Activated CD4-positive, alpha-beta T cell treated with anti-CD3 and anti-CD28 coated beads for 24 hours (primary cell): ENCODE measurements at regions not wholly inside any gene's neighbourhood (a gene's known extent, or its start where the extent isn't known, plus 50 kb on each side); places are given as distances from the start of the nearest gene placed in this dataset.

Experiments used
- DNase-seq, 2 donors: peaks; one replicate each; pipeline ENCODE4 v3.0.0-alpha.2; 2020; ENCODE audit warnings: low read depth in 2 of 2

DNA sequence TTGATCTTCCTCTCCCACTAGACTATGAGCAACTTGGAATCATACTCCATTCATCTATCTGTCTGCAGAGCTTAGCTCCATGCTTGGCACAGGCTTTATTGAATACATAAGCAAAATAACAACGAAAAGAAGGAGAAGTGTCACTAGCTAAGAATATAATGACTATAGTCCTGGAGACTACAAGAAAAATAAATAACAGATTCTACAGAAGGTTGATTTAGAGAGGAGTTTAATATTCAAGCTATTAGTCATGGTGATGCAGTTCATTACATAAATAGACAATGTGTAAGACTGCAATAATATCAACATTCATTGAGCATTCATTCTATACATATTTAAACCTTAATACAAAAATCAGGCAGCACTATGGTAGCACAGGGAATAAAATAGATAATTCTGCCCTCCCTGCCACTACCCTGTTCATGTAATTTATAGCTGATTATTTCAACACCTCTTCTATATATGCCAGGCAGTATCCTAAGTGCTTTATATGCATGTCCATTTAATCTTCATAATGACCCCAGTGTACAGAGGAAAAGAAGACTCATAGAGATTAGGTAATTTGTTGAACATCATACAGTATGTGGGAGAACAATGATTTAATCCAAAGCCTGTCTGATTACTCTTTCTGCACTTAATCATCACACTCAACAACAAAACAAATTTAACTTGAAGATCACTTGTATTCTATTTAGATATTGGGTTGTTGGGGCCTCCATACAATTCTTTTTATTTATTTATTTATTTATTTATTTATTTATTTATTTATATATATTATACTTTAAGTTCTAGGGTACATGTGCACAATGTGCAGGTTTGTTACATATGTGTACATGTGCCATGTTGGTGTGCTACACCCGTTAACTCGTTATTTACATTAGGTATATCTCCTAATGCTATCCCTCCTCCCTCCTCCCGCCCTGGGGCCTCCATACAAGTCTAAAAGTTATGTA is 165.3 kb downstream of the RNF152 start:
- no peak for DNase-seq

DNA sequence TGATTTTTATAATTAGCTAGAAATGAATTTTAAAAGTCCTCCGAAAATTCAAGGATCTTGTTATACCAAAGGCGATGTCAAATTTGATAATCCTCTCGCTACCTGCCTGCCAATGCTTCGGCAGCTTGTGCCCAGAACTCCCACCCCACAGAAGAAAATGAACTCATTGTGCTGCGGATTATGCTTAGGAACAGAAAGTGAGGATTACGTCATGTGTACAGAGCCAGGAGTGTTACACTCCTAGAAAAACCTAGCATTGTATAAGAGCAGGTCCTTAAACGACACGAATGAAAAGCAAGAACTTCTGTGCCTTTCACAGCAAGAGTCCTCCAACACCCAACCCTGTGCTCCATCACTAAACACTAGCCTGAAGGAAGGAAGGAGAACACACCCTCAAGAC is 168.3 kb downstream of the RNF152 start:
- DNase-seq, result no peak

DNA sequence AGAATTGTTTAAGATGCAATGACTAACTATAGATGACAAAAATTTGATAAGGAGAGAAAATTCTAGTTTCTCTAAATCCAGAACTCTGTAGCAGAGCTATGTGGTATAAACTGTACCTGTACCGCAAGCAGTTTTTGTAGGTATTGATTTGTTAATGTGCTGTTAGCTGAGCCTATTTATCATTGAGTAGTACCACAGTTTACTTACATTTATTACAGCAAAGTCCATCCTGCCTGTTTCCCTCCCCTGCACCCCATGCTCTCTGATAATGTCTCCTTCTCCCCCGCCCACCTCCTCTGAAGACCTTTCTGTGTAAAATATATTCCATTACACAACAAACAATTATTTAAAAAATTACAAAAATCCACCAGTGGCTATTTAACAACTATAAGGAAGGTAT is 170.6 kb downstream of the RNF152 start:
- no peak for DNase-seq

DNA sequence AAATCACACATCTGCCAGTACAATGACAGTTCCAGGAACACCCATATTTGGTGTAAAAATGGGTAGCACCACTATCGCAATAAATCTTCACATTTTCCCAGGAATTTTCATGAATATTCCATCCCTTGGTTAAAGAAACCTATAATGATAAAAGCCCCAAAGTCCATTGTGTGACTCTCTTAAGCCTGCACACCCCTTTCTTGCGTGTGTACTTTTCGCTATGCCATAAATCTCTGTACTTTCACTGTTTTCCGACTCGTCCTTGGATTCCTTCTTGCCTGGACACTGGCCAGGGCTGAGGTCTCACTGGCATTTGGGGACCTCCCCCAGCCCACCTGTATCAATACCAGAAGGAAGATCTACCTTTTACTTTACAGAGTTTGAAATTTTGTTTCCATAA is 172.3 kb downstream of the RNF152 start:
- no peak for DNase-seq

DNA sequence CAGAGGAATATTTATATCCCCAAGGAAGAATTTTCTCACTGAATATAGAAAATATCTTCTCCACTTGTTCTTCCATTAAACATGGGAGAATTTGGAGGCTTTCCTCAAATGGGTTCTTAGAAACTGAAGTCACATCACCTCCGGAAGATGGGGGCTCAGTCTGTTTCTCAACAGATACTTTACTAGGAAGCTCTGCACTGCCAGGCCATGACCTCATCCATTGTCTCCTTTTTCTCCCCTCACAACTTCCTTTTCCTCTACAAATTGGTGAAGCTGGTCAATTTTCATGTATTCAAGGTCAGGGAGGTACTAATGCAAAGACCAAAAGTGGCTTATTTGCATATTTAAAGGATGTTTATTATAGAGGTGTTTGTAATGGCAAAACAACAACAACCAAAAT is 173.1 kb downstream of the RNF152 start:
- no peak for DNase-seq

DNA sequence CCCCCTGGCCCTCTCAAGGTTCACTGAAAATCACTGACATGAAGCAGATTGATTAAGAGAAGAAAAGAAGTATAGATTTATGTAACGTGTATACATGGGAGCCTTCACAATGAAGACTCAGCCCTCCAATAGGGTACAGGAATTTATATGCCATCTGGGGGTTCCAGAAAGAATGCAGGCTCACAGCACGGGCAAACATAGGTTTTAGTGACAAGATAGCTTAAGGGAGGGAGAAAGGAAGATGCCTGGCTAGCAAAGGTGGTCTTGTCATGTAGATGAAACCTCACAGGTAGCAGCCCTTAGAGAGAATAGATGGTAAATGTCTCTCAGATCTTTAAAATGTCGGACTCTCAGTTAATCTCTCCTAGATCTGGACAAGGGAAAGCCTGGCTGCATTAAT is 173.9 kb downstream of the RNF152 start:
- no peak for DNase-seq

DNA sequence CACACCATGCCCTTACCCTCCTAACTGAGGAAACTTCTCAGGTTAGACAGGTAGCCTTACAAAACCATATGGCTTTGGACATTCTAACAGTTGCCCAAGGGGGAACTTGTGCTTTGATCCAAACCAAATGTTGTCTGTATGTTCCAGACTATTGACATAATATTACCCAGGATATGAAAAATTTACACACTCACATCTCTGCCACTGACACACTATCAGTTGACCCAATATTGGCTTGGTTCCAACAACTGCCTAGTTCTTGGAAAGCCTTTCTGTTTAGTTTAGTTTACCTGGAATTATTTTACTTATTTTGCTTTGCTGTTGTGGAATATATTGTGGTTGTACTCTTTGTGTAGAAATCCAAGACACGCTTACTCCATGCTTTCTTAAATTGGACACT is 178.4 kb downstream of the RNF152 start:
- no peak for DNase-seq

DNA sequence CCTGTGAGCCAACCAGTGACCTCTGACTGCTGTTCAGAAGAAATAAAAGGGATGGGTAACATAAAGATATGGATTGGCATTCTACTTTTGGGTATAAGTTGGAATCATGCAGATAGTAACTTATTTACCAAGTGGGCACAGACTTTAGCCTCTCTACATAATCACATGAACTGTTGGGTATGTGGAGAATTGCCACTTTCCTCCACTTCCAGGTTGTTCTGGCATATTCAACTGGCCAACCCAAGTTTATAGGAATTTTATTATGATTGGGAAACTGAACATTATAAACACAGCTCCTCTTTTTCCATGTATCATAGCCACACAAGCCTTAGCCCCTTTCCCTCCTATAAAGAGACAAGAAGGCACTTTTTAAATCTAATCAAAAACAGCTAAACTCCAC is 179.3 kb downstream of the RNF152 start:
- DNase-seq, result no peak

DNA sequence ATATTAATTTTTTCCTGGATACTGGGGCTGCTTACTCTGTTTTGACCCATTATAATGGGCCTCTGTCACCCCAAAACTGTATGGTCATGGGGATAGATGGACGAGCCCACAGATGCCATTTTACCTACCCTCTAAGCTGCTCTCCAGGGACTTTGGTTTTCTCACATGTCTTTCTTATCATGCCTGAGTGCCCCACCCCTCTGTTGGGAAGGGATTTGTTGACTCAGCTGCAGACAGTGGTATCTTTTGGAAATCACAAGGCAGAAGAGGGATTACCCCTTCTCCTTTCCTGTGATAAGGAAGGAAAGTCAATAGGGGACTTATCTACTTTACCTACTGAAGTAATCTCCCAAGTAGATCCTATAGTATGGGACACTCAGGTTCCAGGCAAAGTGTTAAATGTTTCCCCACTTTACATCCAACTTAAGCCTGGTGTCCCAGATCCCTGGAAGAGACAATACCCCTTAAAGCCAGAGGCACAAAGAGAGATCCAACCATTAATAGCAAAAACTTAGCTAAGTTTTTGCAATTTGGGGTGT is 182.7 kb downstream of the RNF152 start:
- DNase-seq, result no peak

DNA sequence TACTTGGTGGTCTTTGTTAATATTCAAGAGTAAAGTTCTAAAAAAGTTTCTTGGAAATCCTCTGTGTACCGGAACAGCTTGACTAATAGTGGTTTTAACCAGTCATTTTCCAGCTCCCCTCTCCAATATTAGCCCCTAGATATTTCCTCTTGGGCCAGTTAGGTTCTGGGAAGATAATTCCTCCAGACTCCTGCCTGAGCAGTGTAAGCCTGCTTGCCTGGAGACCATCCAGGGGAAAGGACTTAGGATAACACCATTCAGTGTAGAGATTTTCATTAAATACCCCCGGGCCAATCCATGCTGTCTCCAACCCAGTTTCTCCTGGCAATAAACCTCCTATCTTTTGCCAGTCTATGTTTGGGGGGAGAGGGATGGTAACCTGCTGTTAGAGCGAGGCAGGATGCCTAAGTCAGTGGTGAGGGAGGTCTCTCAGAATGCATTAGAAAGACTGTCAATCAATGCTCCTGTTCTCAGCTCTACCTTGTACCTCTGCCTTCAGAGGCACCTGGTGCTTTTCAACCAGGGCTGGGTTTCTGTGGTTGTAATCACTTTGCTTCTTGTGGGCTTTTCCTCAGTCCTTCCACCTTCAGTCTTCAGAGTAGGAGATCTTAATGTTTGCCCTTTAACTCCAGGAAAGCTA is 186.4 kb downstream of the RNF152 start:
- no peak for DNase-seq

DNA sequence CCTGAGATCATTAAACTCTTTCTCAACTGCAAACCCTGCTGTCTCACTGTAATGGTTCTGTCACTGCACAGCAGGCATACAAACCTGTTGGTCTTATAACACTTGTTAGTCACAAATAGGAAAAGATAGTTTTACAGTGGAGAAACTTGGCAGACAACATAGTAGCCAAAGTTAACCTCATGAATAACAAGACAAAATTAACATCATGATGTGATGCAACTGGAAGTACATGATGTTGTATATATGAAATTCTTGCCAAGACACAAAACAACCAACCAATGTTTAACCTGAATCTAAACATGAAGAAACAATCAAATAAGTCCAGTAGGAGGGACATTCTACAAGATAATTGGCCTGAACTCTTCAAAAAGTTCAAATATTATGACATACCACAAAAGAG is 189.3 kb downstream of the RNF152 start:
- no peak for DNase-seq

DNA sequence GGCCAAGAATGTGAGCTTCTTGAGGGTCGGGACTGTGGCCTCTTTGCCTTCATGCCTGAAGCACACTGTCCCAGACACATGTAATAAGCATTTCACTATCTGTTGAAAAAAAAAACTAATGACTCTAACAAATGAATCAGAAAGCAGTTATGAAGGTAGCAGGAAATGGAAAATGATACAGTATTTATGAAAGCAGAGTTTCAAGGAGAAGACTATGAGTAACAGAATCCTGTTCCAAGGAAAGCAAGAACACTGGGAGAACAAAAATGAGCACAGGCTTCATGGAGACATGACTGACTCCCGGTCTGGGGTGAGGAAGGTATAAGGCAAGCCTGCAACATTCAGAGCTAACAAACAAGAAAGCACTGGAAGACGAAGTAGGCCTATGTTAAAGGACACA is 190.8 kb downstream of the RNF152 start:
- DNase-seq, result no peak

DNA sequence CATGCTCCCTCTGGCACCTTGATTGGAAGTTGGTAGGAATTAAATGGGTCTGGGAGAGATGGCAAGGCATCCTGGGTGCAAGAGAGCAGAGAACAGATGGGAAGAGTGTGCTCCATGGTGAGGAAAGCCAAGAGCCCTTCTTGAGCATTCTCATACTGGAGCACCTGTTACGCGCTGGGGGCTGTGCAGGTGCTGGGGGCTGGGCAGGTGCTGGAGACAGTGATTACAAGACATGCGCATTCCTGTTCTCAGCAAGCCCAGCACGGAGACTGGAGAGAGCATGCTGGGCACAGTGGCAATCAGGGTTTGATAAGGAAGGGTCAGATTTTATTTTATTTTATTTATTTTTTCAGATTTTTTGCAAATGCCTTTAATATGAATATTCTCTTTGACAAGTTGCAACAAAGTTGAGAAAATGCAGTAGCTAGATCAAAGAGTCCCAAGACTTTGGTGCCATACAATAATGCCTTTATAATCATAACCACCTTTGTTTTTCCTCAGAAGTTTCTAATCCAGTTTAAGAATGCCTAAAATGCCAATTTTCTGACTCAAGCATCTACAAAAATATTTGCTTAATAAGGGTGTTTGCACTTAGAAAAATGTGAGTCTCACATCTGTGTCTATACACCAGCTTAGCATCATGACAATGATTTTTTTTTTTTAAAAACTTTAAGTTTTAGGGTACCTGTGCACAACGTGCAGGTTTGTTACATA is 193.3 kb downstream of the RNF152 start:
- DNase-seq, result no peak

DNA sequence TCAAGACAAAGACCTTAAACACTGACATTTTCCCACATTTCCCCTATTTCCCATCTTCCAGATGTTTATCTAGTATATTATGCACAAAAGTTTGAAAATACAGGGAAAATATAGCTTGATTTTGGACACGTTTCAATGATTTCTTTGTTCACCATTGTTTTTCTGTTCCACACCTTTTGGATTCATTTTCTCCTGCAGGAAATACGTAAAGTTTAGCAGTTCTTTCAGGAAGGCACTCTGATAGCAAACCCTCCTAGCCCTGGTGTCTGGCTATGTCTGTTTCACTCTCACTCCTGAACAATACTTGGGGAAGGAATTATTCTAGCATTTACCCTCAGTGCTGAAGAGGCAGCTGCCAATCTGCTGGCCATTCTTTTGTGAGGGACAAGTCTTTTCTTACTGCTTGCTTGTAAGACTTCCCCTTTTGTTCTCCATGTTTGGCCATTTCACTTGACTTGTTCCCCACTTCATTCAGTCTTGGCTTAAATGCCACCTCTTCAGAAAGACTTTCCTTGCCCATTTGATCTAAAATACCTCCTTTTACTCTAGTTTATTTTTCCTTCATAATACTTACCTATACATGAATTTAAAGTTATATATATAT is 195.4 kb downstream of the RNF152 start:
- no peak for DNase-seq

DNA sequence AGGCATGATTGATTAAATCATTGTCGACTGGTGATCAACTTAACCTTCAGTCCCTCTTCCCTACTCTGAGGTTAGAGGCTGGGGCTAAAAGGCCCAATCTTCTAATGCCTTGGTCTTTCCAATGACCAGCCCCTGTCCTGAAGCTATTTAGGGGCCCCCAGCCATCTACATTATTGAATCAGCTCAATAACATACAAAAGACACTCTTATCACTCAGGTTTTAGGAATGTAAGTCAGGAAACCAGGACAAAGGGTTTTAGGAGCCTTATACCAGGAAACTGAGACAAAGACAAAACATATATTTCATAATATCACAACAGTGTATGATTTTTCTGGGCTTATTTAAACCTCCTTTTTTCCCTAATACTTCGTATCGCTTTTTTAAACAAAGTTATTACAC is 198.6 kb downstream of the RNF152 start:
- DNase-seq, result no peak

DNA sequence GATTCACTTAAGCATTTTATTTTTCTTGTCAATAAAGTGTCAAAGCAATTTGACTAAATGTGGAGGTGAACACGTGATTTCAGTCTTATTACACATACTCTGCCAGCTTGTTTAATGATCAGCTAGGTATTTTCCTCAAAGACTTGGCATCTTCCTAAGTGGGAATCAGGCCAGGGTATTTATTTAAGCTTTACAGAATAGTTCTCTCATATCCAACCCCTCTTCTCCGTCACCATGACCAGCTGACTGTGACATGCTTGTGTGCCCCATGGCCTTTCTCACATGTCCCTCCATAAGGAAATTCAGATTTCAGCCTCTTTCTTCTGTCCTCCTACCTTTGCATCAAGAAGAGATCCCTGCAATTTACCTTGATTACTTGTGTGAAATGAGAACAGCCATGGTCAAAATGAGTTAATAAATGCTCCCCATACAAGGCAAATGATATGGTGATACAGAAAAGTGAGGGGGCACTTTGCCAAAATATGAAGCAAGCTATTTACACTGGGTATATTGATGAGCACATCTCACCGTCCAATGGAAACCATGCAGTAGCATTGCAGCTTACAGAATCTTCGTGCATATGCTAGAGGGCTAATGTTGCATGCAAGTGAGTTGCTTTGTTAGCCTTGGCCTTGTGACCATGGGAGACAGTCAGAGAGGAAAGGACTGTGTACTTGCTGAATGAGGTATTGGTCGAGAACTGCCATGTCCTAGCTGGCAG is 202.2 kb downstream of the RNF152 start:
- DNase-seq, result no peak

DNA sequence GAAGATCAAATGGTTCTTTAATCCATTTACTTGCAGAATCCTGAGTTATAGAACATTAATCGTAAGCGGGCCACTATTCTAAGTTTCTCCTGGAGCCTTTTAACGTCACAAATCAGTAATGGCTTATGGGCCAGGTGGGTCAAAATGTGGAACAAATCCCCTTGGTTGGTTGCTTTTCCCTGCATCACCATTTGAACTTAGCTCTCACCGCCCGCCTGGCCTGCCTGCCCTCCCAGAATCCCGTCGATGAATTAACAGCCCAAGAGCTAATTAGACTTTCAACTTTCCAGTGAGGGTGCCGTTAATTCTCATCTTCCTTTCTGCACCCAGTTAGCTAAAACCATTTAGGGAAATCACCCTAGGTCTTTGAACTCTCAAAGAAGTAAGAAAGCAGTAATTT is 205.5 kb downstream of the RNF152 start:
- DNase-seq, result no peak

DNA sequence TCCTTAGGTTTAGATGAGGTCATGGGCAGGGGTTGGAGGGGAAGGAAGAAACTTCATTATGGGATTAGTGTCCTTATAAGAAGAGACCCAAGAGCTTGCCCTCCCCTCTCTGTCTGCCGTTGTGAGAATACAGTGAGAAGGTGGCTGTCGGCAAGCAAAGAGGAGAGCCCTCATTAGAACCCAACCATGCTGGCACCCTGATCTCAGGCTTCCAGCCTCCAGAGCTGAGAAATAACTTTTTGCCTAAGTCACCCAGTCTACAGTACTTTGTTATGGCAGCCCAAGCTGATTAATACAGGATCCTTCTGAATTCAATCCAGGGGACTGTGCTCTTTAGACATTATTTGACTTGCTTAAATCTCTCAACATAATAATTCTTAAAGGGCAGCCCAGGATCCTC is 209.0 kb downstream of the RNF152 start:
- no peak for DNase-seq

DNA sequence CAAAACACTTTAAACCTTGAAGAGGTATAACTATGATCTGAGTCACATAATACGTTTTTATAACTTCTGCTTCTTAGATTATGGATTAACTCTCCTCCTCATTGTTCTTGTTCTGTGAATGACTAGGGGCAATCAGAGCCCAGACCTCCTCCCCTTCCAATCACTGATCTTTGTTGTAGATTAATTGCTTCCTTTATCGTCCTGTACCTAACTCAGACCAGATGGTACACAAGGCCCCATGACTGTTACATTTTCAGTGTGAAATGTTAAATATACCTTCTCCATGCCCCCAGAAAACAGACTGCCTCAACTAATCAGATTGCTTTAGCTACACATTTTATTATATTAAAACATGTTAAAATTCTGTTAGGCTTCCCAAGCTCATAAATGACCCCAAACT is 211.7 kb downstream of the RNF152 start:
- no peak for DNase-seq

DNA sequence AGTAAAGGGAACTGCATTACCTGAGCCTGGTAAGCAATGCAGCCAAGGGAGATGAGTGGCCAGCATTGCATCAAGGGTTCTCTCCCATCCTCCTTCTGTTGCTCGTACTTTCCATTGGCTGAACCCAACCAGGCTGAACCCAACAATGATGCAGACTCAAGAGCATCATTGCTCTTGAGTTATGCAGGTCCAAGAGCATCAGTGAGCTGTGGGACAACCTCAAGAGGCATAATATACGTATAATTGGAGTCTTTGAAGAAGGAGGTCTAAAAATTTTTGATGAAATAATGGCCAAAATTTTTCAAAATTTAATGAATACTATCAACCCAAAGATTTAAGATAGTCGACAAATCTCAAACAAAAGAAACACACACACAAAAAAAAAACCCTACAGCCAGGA is 213.0 kb downstream of the RNF152 start:
- no peak for DNase-seq

DNA sequence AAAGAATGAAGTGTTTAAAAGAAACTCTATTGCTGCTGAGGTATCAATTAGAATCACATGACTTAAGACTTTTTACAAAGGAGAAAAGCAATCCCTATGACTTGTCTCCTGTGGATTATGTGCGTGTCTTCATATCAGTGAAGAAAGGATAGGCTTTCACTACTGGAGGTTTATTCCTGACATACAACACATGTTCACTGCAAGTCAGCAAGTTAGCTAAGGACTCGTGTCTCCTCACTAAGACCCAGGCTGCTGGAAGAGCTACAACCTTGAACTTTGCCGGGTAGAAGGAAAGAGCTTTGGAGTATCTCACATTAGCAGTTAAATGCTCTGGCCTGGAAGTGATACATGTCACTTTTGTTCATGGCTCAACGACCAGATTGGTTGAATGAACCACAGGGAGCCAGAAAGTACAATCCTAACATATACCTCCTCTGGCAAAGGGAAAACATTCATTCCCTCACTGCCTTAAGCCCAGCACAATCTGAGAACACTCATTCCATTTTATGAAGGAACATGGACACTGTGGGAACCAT is 215.3 kb downstream of the RNF152 start:
- DNase-seq, result no peak
